Prostate gland (tissue), 2 donors: ENCODE measurements at regions not wholly inside any gene's neighbourhood (a gene's known extent, or its start where the extent isn't known, plus 50 kb on each side); places are given as distances from the start of the nearest gene placed in this dataset.

Experiments used
- DNase-seq: peaks from one replicate; pipeline ENCODE4 v3.0.0-alpha.2; 2019; ENCODE audit warnings: low spot score
- H3K27ac ChIP-seq, 2 donors: fragments of 200-600 bp; sonication (generic); 2 replicates each; pipeline ENCODE4 v1.5.1; 2017 to 2019
- H3K27me3 ChIP-seq: fragments of 200-600 bp; sonication (generic); replicated peaks from 2 replicates; pipeline ENCODE4 v1.5.1; 2019; ENCODE audit not compliant: insufficient read depth
- H3K36me3 ChIP-seq, 2 donors: fragments of 200-600 bp; sonication (generic); 1 replicate in 1 of 2; 2 replicates in 1 of 2; pipeline versions ENCODE4 v1.5.1 to v1.8.1; 2017 to 2019
- H3K4me1 ChIP-seq: fragments of 200-600 bp; sonication (generic); replicated peaks from 2 replicates; pipeline ENCODE4 v1.5.1; 2019
- H3K4me3 ChIP-seq, 2 donors: fragments of 200-600 bp; sonication (generic); 2 replicates each; pipeline ENCODE4 v1.5.1; 2017 to 2019
- H3K9me3 ChIP-seq: fragments of 200-600 bp; sonication (generic); 2 replicates; pipeline ENCODE4 v1.5.1; 2017
- CTCF ChIP-seq, 4 experiments: fragments of 200-600 bp in 2 of 4; fragments of 450-650 bp in 2 of 4; sonication (generic) in 2 of 4; IDR thresholded peaks; 1 replicate in 3 of 4; 2 replicates in 1 of 4; pipeline ENCODE4 v1.5.1; 2016 to 2019; ENCODE audit warnings: antibody characterized with exemption in 4 of 4, mild to moderate bottlenecking in 2 of 4, moderate library complexity in 2 of 4
- POLR2A ChIP-seq: fragments of 450-650 bp; IDR thresholded peaks from one replicate; pipeline ENCODE4 v1.6.1; 2016; ENCODE audit warnings: antibody characterized with exemption, mild to moderate bottlenecking
- POLR2AphosphoS5 ChIP-seq: sonication (generic); formaldehyde crosslinking; IDR thresholded peaks from one replicate; pipeline ENCODE4 v1.6.1; 2017; ENCODE audit warnings: antibody characterized with exemption
- WGBS: methylation state at CpG from one replicate; pipeline ENCODE4 v1.1.5; 2018; 5-methylcytosine and 5-hydroxymethylcytosine counted together
- intact Hi-C: fragments of 100-400 bp; cut with DNase I; formaldehyde crosslinking; loops from one replicate; pipeline ENCODE4 v1.14.2; 2022

- H3K27me3 ChIP-seq, result no peaks in the 10 kb centered on the region
- H3K27ac ChIP-seq, result no peak overlapping the region
- intact Hi-C loops, result no loop called here
- TF ChIP-seq CTCF (IDR thresholded peaks at IDR 0.05) (no peak), POLR2A (no peak), POLR2AphosphoS5 (no peak)
- H3K36me3 ChIP-seq, result no peaks in the 10 kb centered on the region
- H3K4me1 ChIP-seq, result no peaks in the 10 kb centered on the region
- 85% methylated on average over 4 of the region's 4 CpGs for WGBS
- no peaks in the 10 kb centered on the region for H3K9me3 ChIP-seq
- DNase-seq, result no peak
- H3K4me3 ChIP-seq, result no peak overlapping the region
These were observed 64.4 kb upstream of the MAFB start for GRCh38 chr20:40753472-40753871.

DNA sequence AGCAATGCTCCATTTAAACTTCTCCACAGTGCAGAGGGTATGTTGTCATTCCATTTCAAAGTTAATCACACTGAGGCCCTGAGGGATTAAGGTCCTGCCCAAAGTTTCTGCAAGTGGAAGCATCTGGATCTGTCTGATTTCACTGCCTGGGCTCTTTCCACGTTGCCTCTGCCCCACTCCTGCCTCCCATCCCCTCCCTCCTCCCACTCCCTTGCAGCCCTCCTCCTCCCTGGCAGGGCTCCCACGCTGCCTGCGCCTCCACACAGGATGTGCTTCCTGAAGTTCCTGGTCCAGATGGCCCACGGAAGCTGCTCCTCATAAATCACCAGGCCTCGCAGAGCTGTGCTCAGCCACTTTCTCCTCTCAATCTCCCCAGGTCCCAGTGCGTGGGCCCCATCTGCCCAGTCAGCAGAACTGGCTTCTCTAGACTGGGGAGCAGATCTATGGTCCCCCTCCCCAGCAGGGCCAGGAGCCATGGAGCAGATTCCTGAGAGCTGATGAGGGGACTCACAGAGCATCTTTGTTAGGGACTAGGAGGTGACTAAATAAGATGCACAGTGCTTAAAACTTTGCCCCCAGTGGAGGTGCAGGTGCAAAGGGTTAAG lies 65.4 kb upstream of the MAFB start:
- no peaks in the 10 kb centered on the region for H3K4me1 ChIP-seq
- TF ChIP-seq CTCF (IDR thresholded peaks at IDR 0.05), result no peak
- TF ChIP-seq POLR2A, result no peak
- TF ChIP-seq POLR2AphosphoS5, result no peak
- no peaks in the 10 kb centered on the region for H3K36me3 ChIP-seq
- no peaks in the 10 kb centered on the region for H3K27me3 ChIP-seq
- no peak overlapping the region for H3K27ac ChIP-seq
- no peak overlapping the region for H3K4me3 ChIP-seq
- H3K9me3 ChIP-seq, result no peaks in the 10 kb centered on the region
- WGBS, result 6% methylated on average over 6 of the region's 6 CpGs
- DNase-seq, result no peak
- intact Hi-C loops, result no loop called here

DNA sequence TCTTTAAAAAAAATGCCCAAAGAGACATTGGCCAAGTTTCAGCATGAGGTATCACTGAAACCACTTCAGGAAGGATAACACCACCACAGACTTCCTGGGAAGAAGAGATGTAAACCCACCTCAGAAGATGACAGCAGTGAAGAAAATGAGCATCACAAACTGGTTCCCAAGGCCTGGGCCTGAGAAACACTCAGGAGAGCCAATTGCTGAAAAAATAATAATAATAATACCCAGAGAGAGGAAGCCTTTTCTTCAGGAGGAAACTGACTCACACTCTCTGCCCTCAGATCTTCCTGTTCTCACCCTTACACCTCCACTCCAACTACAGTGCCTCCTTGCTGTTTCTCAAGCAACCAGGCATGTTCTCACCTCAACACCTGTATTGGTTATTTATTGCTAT lies 68.1 kb upstream of the MAFB start:
- Histone ChIP-seq H3K36me3 (no peaks in the 10 kb centered on the region), H3K4me1 (no peaks in the 10 kb centered on the region), H3K27ac (no peak overlapping the region), H3K27me3 (no peaks in the 10 kb centered on the region), H3K9me3 (no peaks in the 10 kb centered on the region), H3K4me3 (no peak overlapping the region)
- intact Hi-C loops, result no loop called here
- no peak for DNase-seq
- TF ChIP-seq POLR2A (no peak), POLR2AphosphoS5 (no peak), CTCF (IDR thresholded peaks at IDR 0.05) (no peak)

GRCh38 chr20:40758790-40759189 lies 69.8 kb upstream of the MAFB start:
- DNase-seq, result no peak
- Histone ChIP-seq H3K27ac (no peak overlapping the region), H3K9me3 (no peaks in the 10 kb centered on the region), H3K4me1 (no peaks in the 10 kb centered on the region), H3K36me3 (no peaks in the 10 kb centered on the region), H3K27me3 (no peaks in the 10 kb centered on the region), H3K4me3 (no peak overlapping the region)
- intact Hi-C loops, result no loop called here
- no peak for TF ChIP-seq POLR2AphosphoS5
- no peak for TF ChIP-seq POLR2A
- TF ChIP-seq CTCF (IDR thresholded peaks at IDR 0.05), result no peak
- 84% methylated on average over 2 of the region's 2 CpGs for WGBS

- H3K9me3 ChIP-seq, result no peaks in the 10 kb centered on the region
- H3K4me3 ChIP-seq, result no peak overlapping the region
- H3K4me1 ChIP-seq, result no peaks in the 10 kb centered on the region
- DNase-seq, result no peak
- 52% methylated on average over 3 of the region's 3 CpGs for WGBS
- no peaks in the 10 kb centered on the region for H3K27me3 ChIP-seq
- H3K36me3 ChIP-seq, result no peaks in the 10 kb centered on the region
- no peak overlapping the region for H3K27ac ChIP-seq
- intact Hi-C loops, result no loop called here
- TF ChIP-seq POLR2A (no peak), CTCF (IDR thresholded peaks at IDR 0.05) (no peak), POLR2AphosphoS5 (no peak)
These were observed 71.4 kb upstream of the MAFB start for GRCh38 chr20:40760399-40760798.
